Central memory CD8-positive, alpha-beta T cell (primary cell): ENCODE measurements at regions not wholly inside any gene's neighbourhood (a gene's known extent, or its start where the extent isn't known, plus 50 kb on each side); places are given as distances from the start of the nearest gene placed in this dataset.

Source experiments
- ATAC-seq: fragments of 150-1000 bp; cut with Tn5 transposase; replicated peaks from 2 replicates; pipeline ENCODE4 v1.10.0; 2022; ENCODE audit warnings: mild to moderate bottlenecking, moderate FRiP score, moderate number of reproducible peaks; ENCODE audit not compliant: poor library complexity, severe bottlenecking; ENCODE audit errors: extremely low read depth
- DNase-seq, 2 donors: peaks; one replicate each; pipeline ENCODE4 v3.0.0; 2021; ENCODE audit warnings: low spot score in 2 of 2
- H3K27ac Mint-ChIP-seq: one replicate; pipeline ENCODE4 v1.8.0; 2022; ENCODE audit warnings: low read depth, mild to moderate bottlenecking, moderate library complexity, mixed read lengths
- H3K27me3 Mint-ChIP-seq: one replicate; pipeline ENCODE4 v1.8.0; 2022; ENCODE audit warnings: mixed read lengths
- H3K36me3 Mint-ChIP-seq: one replicate; pipeline ENCODE4 v1.8.0; 2022; ENCODE audit warnings: mild to moderate bottlenecking, moderate library complexity, mixed read lengths; ENCODE audit not compliant: insufficient read depth
- H3K4me1 Mint-ChIP-seq: one replicate; pipeline ENCODE4 v1.8.0; 2022; ENCODE audit warnings: mixed read lengths
- H3K4me3 Mint-ChIP-seq: one replicate; pipeline ENCODE4 v1.8.0; 2022; ENCODE audit warnings: mild to moderate bottlenecking, moderate library complexity, mixed read lengths
- H3K9me3 Mint-ChIP-seq: one replicate; pipeline ENCODE4 v1.8.0; 2022; ENCODE audit warnings: mixed read lengths

DNA sequence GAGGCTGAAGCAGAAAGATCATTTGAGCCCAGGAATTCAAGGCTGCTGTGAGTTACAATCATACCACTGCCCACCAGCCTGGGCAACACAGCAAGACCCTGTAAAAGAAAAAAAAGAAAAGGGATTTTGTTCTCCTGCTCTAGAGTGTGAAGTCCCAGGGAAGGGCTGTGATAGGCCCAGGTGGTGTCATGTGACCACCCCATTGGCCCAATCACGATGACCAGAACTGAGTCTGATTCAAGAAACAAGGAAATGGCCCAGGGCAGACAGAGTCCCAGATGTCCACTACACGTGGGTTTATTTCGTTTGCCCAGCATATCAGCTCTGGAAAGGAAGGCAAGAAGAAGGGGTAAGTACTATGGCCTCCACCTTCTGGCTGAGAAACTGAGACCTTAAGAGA, 81.3 kb upstream of the CUX1 start:
- ATAC-seq, result no peak

DNA sequence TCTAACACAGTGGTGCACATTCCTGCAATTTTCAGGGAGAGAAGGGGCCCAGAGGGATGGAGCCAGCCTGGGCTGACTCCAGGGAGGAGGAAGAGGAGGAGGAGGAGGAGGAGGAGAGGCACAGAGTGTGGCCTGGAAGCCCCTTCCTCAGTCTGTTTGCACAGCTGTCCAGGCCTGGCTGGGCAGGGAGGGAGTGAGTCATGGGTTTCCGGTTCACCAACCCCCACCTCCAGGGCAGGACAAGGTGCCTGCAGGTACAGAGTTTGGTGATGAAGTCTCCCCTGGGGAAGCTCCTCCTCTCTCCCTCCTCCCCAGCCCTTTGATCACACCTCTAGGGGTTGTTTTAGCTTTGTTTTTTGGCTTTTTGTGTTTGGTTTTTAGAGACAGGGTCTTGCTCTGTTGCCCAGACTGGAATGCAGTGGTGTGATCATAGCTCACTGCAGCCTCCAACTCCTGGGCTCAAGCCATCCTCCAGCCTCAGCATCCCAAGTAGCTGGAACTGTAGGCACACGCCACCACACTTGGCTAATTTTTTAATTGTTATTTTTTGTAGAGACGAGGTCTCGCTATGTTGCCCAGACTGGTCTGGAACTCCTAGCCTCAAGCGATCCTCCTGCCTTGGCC, 77.5 kb upstream of the CUX1 start:
- H3K9me3 Mint-ChIP-seq, result no peaks in the 10 kb centered on the region
- ATAC-seq (no peak), DNase-seq (no peak)
- H3K27me3 Mint-ChIP-seq, result peaks cover 7% of the 10 kb centered on the region
- no peak overlapping the region for H3K27ac Mint-ChIP-seq
- H3K4me3 Mint-ChIP-seq, result no peak overlapping the region
- peaks cover 4% of the 10 kb centered on the region for H3K4me1 Mint-ChIP-seq
- H3K36me3 Mint-ChIP-seq, result no peaks in the 10 kb centered on the region

More for the DNA sequence above, 81.3 kb upstream of the CUX1 start:
- H3K4me3 Mint-ChIP-seq, result no peak overlapping the region
- peaks cover 2% of the 10 kb centered on the region for H3K4me1 Mint-ChIP-seq
- peaks cover 12% of the 10 kb centered on the region for H3K27me3 Mint-ChIP-seq
- no peak for DNase-seq
- no peaks in the 10 kb centered on the region for H3K9me3 Mint-ChIP-seq
- no peak overlapping the region for H3K27ac Mint-ChIP-seq
- no peaks in the 10 kb centered on the region for H3K36me3 Mint-ChIP-seq

DNA sequence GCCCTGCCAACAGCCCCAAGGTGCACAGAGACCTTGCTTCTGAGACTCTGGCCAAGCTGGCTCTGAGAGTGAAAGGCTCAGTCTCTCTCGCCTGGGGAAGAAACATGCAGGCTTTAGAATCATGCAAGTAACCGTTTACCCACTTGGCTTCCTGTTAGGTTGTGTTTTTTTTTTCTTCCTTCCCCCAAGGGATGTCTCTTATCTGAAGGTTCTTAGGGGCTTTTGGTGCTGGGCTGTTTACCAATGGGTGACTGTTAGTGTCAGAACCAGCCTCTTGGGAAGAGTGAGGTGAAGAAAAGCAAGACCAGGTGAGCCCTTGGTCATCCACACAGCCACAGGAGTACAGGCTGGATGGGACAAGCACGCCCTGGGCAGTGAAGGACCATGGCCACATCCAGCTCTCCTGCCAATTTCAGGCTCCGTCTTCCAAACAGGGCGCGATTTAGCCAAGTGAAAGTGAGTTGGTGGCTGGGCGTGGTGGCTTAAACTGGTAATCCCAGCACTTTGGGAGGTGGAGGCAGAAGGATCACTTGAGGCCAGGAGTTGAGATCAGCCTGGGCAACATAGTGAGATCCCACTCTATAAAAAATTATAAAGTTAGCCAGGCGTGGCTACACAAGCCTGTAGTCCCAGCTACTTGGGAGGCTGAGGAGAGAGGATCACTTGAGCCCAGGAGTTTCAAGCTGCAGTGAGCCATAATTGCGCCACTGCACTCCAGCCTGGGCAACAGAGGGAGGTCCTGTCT, 76.3 kb upstream of the CUX1 start:
- Mint-ChIP-seq H3K36me3 (no peaks in the 10 kb centered on the region), H3K27ac (no peak overlapping the region), H3K4me1 (peaks cover 4% of the 10 kb centered on the region), H3K9me3 (no peaks in the 10 kb centered on the region), H3K4me3 (peak overlapping the region; percentile 37), H3K27me3 (peaks cover 7% of the 10 kb centered on the region)
- DNase-seq, result no peak
- no peak for ATAC-seq

GRCh38 chr7:101743241-101743994, 74.0 kb upstream of the CUX1 start:
- H3K27ac Mint-ChIP-seq, result no peak overlapping the region
- peaks cover 4% of the 10 kb centered on the region for H3K4me1 Mint-ChIP-seq
- DNase-seq (peak; percentile 38 to 41), ATAC-seq (peak; percentile 69)
- peak overlapping the region; percentile 74 for H3K4me3 Mint-ChIP-seq
- no peaks in the 10 kb centered on the region for H3K36me3 Mint-ChIP-seq
- H3K9me3 Mint-ChIP-seq, result no peaks in the 10 kb centered on the region
- H3K27me3 Mint-ChIP-seq, result peaks cover 17% of the 10 kb centered on the region

DNA sequence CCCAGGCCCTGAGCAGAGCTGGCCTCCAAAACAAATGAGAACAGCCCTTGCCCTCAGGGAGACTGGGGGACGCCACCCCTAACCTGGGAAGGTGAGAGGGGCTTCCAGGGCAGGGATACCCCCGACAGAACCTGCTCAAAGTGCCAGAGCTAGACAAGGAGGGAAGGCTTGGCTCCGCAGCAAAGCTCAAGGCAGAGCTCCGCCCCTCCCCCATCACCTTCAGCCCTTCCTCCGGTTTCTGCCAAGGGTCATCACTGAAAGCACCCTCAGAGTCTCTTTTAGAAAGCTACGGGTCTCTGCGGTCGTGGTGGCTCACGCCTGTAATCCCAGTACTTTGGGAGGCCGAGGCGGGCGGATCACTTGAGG, 73.4 kb upstream of the CUX1 start:
- Mint-ChIP-seq H3K27ac (no peak overlapping the region), H3K4me3 (peak overlapping the region; percentile 74), H3K36me3 (no peaks in the 10 kb centered on the region), H3K4me1 (peaks cover 4% of the 10 kb centered on the region), H3K9me3 (no peaks in the 10 kb centered on the region), H3K27me3 (peaks cover 17% of the 10 kb centered on the region)
- ATAC-seq (no peak), DNase-seq (no peak)

GRCh38 chr7:101744588-101744987, 72.8 kb upstream of the CUX1 start:
- Mint-ChIP-seq H3K4me1 (peaks cover 4% of the 10 kb centered on the region), H3K4me3 (no peak overlapping the region), H3K27ac (no peak overlapping the region), H3K9me3 (no peaks in the 10 kb centered on the region), H3K27me3 (peaks cover 23% of the 10 kb centered on the region), H3K36me3 (no peaks in the 10 kb centered on the region)
- ATAC-seq (no peak), DNase-seq (no peak)

DNA sequence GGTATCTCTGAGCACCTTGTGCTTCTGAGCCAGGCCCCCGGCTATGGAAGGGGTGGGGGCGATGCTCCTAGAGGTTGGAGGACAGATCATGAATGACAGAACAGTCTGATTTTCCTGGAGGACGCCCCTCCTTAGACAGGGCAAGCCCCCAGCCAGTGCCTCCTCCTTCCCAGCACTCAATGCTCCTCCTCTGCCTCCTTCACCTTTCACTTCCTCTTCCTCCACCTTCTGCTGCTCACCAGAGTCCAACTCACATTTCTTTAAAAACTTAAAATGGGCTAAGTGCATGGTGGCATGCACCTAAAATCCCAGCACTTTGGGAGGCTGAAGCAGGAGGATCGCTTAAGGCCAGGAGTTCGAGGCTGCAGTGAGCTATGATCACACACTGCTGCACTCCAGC, 71.1 kb upstream of the CUX1 start:
- Mint-ChIP-seq H3K27me3 (peaks cover 28% of the 10 kb centered on the region), H3K27ac (no peak overlapping the region), H3K4me1 (peaks cover under 1% of the 10 kb centered on the region), H3K4me3 (no peak overlapping the region), H3K36me3 (no peaks in the 10 kb centered on the region), H3K9me3 (no peaks in the 10 kb centered on the region)
- no peak for DNase-seq
- ATAC-seq, result no peak

GRCh38 chr7:101747053-101747878, 70.2 kb upstream of the CUX1 start:
- Mint-ChIP-seq H3K4me1 (no peaks in the 10 kb centered on the region), H3K36me3 (no peaks in the 10 kb centered on the region), H3K4me3 (no peak overlapping the region), H3K27ac (no peak overlapping the region), H3K27me3 (peaks cover 24% of the 10 kb centered on the region), H3K9me3 (no peaks in the 10 kb centered on the region)
- DNase-seq (no peak), ATAC-seq (no peak)

DNA sequence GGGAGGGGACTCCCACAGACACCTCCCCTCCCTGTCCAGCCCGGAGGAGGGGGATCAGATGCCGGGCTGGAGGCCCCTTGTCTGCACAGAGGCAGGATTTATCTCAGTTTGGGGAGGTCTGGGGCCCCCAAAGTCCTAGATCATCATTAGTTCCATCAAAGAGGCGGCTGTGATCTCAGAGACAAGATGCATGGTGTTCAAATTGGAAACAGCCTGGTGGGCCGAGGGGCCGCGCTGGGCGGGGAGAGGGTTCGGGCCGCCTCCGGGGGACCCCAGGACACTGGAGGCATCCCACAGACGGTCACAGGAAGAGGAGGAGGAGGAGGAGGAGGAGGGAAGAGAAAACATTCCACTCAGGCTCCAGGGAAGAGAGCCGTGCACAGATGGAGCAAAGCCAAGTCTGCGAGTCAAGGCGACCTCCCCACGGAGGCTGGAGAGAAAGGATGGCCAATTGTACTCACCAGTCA, 69.5 kb upstream of the CUX1 start:
- H3K36me3 Mint-ChIP-seq, result no peaks in the 10 kb centered on the region
- no peak for ATAC-seq
- no peak overlapping the region for H3K27ac Mint-ChIP-seq

GRCh38 chr7:101749891-101750290, 67.5 kb upstream of the CUX1 start:
- Mint-ChIP-seq H3K4me3 (no peak overlapping the region), H3K27ac (no peak overlapping the region), H3K27me3 (peaks cover 21% of the 10 kb centered on the region), H3K36me3 (no peaks in the 10 kb centered on the region), H3K4me1 (peaks cover 9% of the 10 kb centered on the region), H3K9me3 (no peaks in the 10 kb centered on the region)
- DNase-seq (no peak), ATAC-seq (no peak)

More for the DNA sequence above, 69.5 kb upstream of the CUX1 start:
- no peaks in the 10 kb centered on the region for H3K9me3 Mint-ChIP-seq
- H3K4me1 Mint-ChIP-seq, result no peaks in the 10 kb centered on the region
- peaks cover 21% of the 10 kb centered on the region for H3K27me3 Mint-ChIP-seq
- DNase-seq, result no peak
- no peak overlapping the region for H3K4me3 Mint-ChIP-seq

GRCh38 chr7:101753316-101753715, 64.1 kb upstream of the CUX1 start:
- H3K4me3 Mint-ChIP-seq, result no peak overlapping the region
- H3K9me3 Mint-ChIP-seq, result no peaks in the 10 kb centered on the region
- H3K27me3 Mint-ChIP-seq, result peaks cover 12% of the 10 kb centered on the region
- peaks cover 10% of the 10 kb centered on the region for H3K4me1 Mint-ChIP-seq
- ATAC-seq (no peak), DNase-seq (no peak)
- H3K27ac Mint-ChIP-seq, result no peak overlapping the region
- peaks cover 1% of the 10 kb centered on the region for H3K36me3 Mint-ChIP-seq

- peak overlapping the region; percentile 44 for H3K27ac Mint-ChIP-seq
- H3K9me3 Mint-ChIP-seq, result no peaks in the 10 kb centered on the region
- DNase-seq, result no peak
- ATAC-seq, result no peak
- peak overlapping the region; percentile 68 for H3K4me3 Mint-ChIP-seq
- peaks cover 5% of the 10 kb centered on the region for H3K27me3 Mint-ChIP-seq
- H3K36me3 Mint-ChIP-seq, result peaks cover 1% of the 10 kb centered on the region
- H3K4me1 Mint-ChIP-seq, result peaks cover 10% of the 10 kb centered on the region
Measured at GRCh38 chr7:101754424-101755159, 62.8 kb upstream of the CUX1 start.
